GM12873 (cell line): ENCODE measurements at regions not wholly inside any gene's neighbourhood (a gene's known extent, or its start where the extent isn't known, plus 50 kb on each side); places are given as distances from the start of the nearest gene placed in this dataset.

Experiments
- CTCF ChIP-seq: IDR thresholded peaks from 2 replicates; pipeline ENCODE4 v1.5.1; 2012; ENCODE audit warnings: low read depth, mild to moderate bottlenecking, moderate library complexity, low read length, control low read depth; ENCODE audit not compliant: insufficient read depth; ENCODE audit errors: missing control alignments

GRCh38 chr13:107305178-107305577 lies 737.2 kb upstream of the ARGLU1 start:
- no peak for TF ChIP-seq CTCF

GRCh38 chr13:107301724-107302374 lies 733.9 kb upstream of the ARGLU1 start:
- no peak for TF ChIP-seq CTCF

- no peak for TF ChIP-seq CTCF
Measured at GRCh38 chr13:107299717-107300116, 731.8 kb upstream of the ARGLU1 start.

DNA sequence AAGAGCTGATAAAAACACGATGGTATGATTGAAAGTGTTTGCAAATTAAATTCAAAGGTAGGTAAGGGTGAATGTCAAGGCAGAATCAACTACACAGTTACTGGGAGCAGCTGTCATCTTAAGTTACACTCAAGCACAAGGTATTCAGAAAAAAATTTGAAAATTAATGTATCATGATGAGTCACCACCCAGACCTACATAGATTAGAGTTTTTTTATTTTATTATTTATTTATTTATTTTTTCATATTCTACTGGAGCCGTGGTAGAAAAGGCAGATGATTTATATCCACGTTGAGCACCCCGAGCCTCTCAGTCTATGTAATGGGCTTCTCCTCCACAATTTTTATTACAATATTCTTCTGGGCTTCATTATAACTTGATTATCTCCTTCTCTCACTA lies 728.9 kb upstream of the ARGLU1 start:
- no peak for TF ChIP-seq CTCF

DNA sequence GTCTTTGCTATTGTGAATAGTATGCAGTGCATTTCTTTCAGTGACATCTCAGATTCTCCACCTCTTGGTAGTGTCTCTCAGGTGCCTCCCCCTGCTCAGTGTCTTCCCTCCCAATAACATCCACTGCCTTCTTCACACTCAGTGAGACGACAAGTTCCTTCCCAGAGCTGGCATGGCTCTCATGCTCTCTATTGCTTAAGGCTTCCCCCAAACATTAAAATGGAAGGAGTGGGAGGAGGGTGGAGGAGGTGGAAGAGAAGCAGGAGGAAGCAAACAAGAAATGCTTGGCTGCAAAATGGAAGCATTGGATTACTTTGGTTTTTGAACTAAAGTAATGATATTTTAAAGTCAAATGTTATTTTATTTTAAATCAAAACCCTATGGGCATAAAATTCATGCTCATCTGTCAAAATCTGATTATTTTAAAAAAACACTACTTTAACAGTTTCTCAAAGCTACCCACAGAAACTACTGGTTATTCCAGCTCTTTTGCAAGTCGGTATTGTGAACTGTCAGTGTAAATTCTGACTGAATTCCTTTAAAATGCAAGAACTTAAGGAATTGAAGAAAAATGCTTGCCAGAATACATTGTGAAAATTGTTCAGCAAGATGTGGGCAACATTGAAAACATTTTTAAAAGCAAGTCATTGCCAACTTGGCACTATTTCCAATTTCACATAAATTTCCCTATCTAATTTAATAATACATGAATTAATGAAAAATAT lies 727.6 kb upstream of the ARGLU1 start:
- no peak for TF ChIP-seq CTCF

DNA sequence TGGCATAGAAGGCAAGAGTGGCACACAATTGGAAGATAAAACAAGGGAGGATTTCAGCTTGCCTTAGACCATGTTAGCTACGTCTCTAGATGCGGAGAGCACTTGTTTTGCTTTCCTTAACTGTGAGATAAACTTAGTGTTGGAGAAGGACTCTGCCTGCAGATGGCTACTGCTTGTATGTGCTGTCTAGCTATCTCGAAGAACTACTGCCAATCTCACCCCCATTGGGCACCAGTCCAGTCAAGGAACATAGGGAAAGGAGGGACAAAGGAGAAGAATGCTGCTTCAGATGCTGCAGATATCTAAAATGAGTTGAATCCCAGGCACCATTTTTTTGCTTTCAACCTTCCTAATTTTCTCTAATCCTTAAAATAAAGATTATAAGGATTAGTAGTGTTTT lies 726.0 kb upstream of the ARGLU1 start:
- no peak for TF ChIP-seq CTCF

GRCh38 chr13:107291875-107292274 lies 723.9 kb upstream of the ARGLU1 start:
- no peak for TF ChIP-seq CTCF
